ENCODE measurements at regions not wholly inside any gene's neighbourhood (a gene's known extent, or its start where the extent isn't known, plus 50 kb on each side); places are given as distances from the start of the nearest gene placed in this dataset.

DNA sequence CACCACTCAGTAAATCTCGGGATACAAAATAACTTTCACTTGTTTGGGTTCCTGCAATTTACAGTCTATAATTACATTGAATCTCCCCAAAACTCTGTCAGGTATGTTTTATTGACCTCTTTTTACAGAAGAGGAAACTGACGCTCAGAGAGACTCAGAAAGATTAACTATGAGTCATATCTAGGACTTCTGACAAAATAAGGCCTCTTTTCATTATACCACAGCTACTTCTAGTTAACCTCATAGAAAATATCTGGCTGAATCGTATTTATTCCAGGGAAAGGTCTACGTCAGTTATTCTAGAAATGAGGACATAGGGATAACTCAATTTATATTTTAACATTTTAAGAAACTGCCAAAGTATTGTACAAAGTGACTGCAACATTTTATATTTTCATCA lies 211.1 kb upstream of the FAM78B start:
- Histone ChIP-seq H4K5ac (ENCODE audit: insufficient read length, low read depth, low read length) (no peak overlapping the region), H2BK12ac (ENCODE audit: insufficient read length, low read depth, low read length) (no peak overlapping the region), H2BK5ac (ENCODE audit: insufficient read length, low read length) (no peak overlapping the region), H3K56ac (ENCODE audit: insufficient read length, low read depth, low read length) (no peak overlapping the region), H3K23ac (ENCODE audit: insufficient read length, low read depth, low read length) (no peak overlapping the region), H2BK120ac (ENCODE audit: low read depth, low read length, poor library complexity, severe bottlenecking) (no peak overlapping the region), H3K79me1 (ENCODE audit: insufficient read depth, low read depth, low read length, poor library complexity, severe bottlenecking) (no peaks in the 10 kb centered on the region), H4K8ac (replicated peaks; ENCODE audit: insufficient read length, low read depth, low read length) (no peak overlapping the region), H3K4ac (ENCODE audit: low read depth, low read length) (no peak overlapping the region), H3K27me3 (ENCODE audit: insufficient read depth, low read length) (no peaks in the 10 kb centered on the region), H3K9me3 (ENCODE audit: control insufficient read depth, low read depth, low read length) (no peaks in the 10 kb centered on the region), H3K4me1 (ENCODE audit: insufficient read depth, low read length) (no peaks in the 10 kb centered on the region), H3T11ph (ENCODE audit: low read length) (no peak overlapping the region), H2BK15ac (ENCODE audit: low read depth, low read length) (no peak overlapping the region), H2AK5ac (ENCODE audit: insufficient read length, low read length) (no peak overlapping the region), H3K79me2 (ENCODE audit: insufficient read depth, low read length) (no peaks in the 10 kb centered on the region), H2AFZ (ENCODE audit: low read length) (no peak overlapping the region), H3K14ac (ENCODE audit: insufficient read depth, low read length) (no peak overlapping the region), H3K27ac (ENCODE audit: insufficient read length, low read depth, low read length) (no peak overlapping the region), H3K9ac (ENCODE audit: extremely low read depth, insufficient read length, low read length) (no peak overlapping the region), H3K23me2 (ENCODE audit: insufficient read length, low read depth, low read length, poor library complexity, severe bottlenecking) (no peaks in the 10 kb centered on the region), H2BK20ac (ENCODE audit: low read depth, low read length, poor library complexity, severe bottlenecking) (no peak overlapping the region), H4K20me1 (ENCODE audit: control insufficient read depth, insufficient read depth, insufficient read length) (no peaks in the 10 kb centered on the region), H3K4me2 (ENCODE audit: insufficient read depth, insufficient read length, low read length) (no peak overlapping the region), H4K91ac (ENCODE audit: insufficient read length, low read depth, low read length) (no peak overlapping the region), H3K18ac (ENCODE audit: insufficient read length, low read depth, low read length) (no peak overlapping the region)
- Mint-ChIP-seq H3K27ac (no peak overlapping the region; a peak in 1 of 7 replicates), H3K4me1 (peaks cover 7 to 10% of the 10 kb centered on the region in 2 experiments; a peak in 3 of 4 replicates), H3K27me3 (ENCODE audit: low read depth) (peaks cover 12% of the 10 kb centered on the region), H3K9me3 (no peaks in the 10 kb centered on the region), H3K36me3 (ENCODE audit: insufficient read depth in 1 of 3, low read depth in 3 of 3) (no peaks in the 10 kb centered on the region), H3K4me3 (no peak overlapping the region)
- DNase-seq: no peak
- TF ChIP-seq, protein P1, sequence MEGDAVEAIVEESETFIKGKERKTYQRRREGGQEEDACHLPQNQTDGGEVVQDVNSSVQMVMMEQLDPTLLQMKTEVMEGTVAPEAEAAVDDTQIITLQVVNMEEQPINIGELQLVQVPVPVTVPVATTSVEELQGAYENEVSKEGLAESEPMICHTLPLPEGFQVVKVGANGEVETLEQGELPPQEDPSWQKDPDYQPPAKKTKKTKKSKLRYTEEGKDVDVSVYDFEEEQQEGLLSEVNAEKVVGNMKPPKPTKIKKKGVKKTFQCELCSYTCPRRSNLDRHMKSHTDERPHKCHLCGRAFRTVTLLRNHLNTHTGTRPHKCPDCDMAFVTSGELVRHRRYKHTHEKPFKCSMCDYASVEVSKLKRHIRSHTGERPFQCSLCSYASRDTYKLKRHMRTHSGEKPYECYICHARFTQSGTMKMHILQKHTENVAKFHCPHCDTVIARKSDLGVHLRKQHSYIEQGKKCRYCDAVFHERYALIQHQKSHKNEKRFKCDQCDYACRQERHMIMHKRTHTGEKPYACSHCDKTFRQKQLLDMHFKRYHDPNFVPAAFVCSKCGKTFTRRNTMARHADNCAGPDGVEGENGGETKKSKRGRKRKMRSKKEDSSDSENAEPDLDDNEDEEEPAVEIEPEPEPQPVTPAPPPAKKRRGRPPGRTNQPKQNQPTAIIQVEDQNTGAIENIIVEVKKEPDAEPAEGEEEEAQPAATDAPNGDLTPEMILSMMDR (conservative IDR thresholded peaks at IDR 0.05): no peak
- no CpG with 5 or more reads among the region's 4 CpGs for WGBS (ENCODE audit: extremely low coverage, insufficient read length, low lambda C conversion rate)

All from H9 (cell line).